ENCODE measurements at regions not wholly inside any gene's neighbourhood (a gene's known extent, or its start where the extent isn't known, plus 50 kb on each side); places are given as distances from the start of the nearest gene placed in this dataset.

GRCh38 chr3:65027335-65027734 lies 339.5 kb upstream of the ADAMTS9 start:
- Mint-ChIP-seq H3K27me3 (no peaks in the 10 kb centered on the region), H3K9me3 (peaks cover 8% of the 10 kb centered on the region), H3K27ac (no peak overlapping the region), H3K36me3 (ENCODE audit: low read depth) (no peaks in the 10 kb centered on the region), H3K4me3 (no peak overlapping the region), H3K4me1 (ENCODE audit: low read depth) (no peaks in the 10 kb centered on the region)
- no peak for DNase-seq
- intact Hi-C loops (cut with micrococcal nuclease), result no loop called here
- no peak for ATAC-seq
- TF ChIP-seq, protein P1, sequence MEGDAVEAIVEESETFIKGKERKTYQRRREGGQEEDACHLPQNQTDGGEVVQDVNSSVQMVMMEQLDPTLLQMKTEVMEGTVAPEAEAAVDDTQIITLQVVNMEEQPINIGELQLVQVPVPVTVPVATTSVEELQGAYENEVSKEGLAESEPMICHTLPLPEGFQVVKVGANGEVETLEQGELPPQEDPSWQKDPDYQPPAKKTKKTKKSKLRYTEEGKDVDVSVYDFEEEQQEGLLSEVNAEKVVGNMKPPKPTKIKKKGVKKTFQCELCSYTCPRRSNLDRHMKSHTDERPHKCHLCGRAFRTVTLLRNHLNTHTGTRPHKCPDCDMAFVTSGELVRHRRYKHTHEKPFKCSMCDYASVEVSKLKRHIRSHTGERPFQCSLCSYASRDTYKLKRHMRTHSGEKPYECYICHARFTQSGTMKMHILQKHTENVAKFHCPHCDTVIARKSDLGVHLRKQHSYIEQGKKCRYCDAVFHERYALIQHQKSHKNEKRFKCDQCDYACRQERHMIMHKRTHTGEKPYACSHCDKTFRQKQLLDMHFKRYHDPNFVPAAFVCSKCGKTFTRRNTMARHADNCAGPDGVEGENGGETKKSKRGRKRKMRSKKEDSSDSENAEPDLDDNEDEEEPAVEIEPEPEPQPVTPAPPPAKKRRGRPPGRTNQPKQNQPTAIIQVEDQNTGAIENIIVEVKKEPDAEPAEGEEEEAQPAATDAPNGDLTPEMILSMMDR (IDR thresholded peaks at IDR 0.05), result no peak
- ChIA-PET POLR2A (no interaction called here), CTCF (no interaction called here)

DNA sequence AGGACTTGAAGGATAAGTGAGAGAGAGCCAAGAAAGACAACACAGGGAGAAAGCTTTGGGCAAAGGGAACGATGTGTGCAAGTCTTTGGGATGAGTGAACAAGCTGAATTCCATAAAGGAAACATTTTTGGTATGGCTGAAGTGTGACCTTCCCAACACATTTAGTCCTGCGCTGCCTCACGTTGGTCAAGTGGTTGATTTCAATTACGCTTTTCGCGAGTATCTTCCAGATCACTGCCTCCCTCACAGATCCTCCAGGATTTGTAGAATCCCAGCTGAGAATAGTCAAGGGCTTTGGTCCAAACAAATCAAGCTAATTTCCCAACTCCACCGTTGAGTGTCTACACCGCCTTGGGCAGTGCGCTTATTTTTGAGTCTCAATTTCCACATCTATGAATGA lies 338.4 kb upstream of the ADAMTS9 start:
- Mint-ChIP-seq H3K27me3 (no peaks in the 10 kb centered on the region), H3K4me3 (no peak overlapping the region), H3K9me3 (peaks cover 8% of the 10 kb centered on the region), H3K27ac (no peak overlapping the region), H3K36me3 (ENCODE audit: low read depth) (no peaks in the 10 kb centered on the region), H3K4me1 (ENCODE audit: low read depth) (no peaks in the 10 kb centered on the region)
- TF ChIP-seq, protein P1 (IDR thresholded peaks at IDR 0.05), result no peak
- intact Hi-C loops (cut with micrococcal nuclease), result no loop called here
- POLR2A ChIA-PET, result no interaction called here
- DNase-seq (no peak), ATAC-seq (no peak)
- CTCF ChIA-PET, result interaction anchor here (1.4 kb wide), 1 partner anchor 16 kb away, joined by 3 read pairs; no protein-coding TSS in a partner anchor

GRCh38 chr3:65024148-65024547 lies 336.3 kb upstream of the ADAMTS9 start:
- intact Hi-C loops (cut with micrococcal nuclease), result no loop called here
- no peaks in the 10 kb centered on the region for H3K4me1 Mint-ChIP-seq (ENCODE audit: low read depth)
- H3K27ac Mint-ChIP-seq, result no peak overlapping the region
- no peak overlapping the region for H3K4me3 Mint-ChIP-seq
- ChIA-PET CTCF (no interaction called here), POLR2A (no interaction called here)
- no peak for ATAC-seq
- no peaks in the 10 kb centered on the region for H3K27me3 Mint-ChIP-seq
- H3K36me3 Mint-ChIP-seq (ENCODE audit: low read depth), result no peaks in the 10 kb centered on the region
- TF ChIP-seq, protein P1 (IDR thresholded peaks at IDR 0.05), result no peak
- H3K9me3 Mint-ChIP-seq, result peaks cover 4% of the 10 kb centered on the region
- no peak for DNase-seq

GRCh38 chr3:65020281-65021160 lies 332.7 kb upstream of the ADAMTS9 start:
- intact Hi-C loops (cut with micrococcal nuclease), result no loop called here
- POLR2A ChIA-PET, result no interaction called here
- H3K36me3 Mint-ChIP-seq (ENCODE audit: low read depth), result no peaks in the 10 kb centered on the region
- ATAC-seq (no peak), DNase-seq (no peak)
- no peaks in the 10 kb centered on the region for H3K27me3 Mint-ChIP-seq
- no peak overlapping the region for H3K27ac Mint-ChIP-seq
- H3K4me3 Mint-ChIP-seq, result no peak overlapping the region
- TF ChIP-seq, protein P1 (IDR thresholded peaks at IDR 0.05), result no peak
- H3K4me1 Mint-ChIP-seq (ENCODE audit: low read depth), result no peaks in the 10 kb centered on the region
- CTCF ChIA-PET, result no interaction called here
- peaks cover 2% of the 10 kb centered on the region for H3K9me3 Mint-ChIP-seq

DNA sequence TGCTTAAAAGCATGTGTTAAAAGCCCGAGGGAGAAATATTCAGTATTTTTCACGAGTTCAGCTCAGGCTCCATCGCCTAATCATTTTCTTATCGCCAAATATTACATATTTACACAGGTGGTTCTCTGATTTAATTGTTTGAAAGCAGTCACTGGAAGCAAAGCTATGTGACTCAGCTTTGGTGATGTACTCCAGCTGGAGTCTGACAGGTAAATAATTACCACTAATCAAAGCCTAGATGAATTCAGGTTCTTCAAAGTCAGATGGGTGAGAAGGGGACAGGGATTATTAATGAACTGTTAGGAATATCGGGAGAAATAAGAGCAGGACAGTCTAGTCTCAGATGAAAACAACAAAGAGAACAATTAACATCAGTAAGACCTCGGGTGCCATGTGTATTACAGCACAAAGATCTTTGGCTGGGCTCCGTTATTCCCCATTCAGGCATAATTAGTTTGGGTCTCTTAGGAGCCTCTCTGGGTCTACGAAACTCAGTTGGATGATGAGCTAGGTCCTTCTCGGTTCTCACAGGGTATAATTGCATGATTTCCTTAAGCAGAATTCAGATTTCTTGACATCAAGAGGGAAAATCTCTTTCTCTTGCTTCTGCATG lies 331.7 kb upstream of the ADAMTS9 start:
- Mint-ChIP-seq H3K9me3 (peaks cover 3% of the 10 kb centered on the region), H3K4me1 (ENCODE audit: low read depth) (no peaks in the 10 kb centered on the region), H3K36me3 (ENCODE audit: low read depth) (no peaks in the 10 kb centered on the region), H3K27ac (no peak overlapping the region), H3K27me3 (no peaks in the 10 kb centered on the region), H3K4me3 (no peak overlapping the region)
- TF ChIP-seq, protein P1 (IDR thresholded peaks at IDR 0.05), result no peak
- ChIA-PET CTCF (no interaction called here), POLR2A (no interaction called here)
- intact Hi-C loops (cut with micrococcal nuclease), result no loop called here
- no peak for DNase-seq
- ATAC-seq, result no peak
